ENCODE measurements at regions not wholly inside any gene's neighbourhood (a gene's known extent, or its start where the extent isn't known, plus 50 kb on each side); places are given as distances from the start of the nearest gene placed in this dataset.
A peak's percentile ranks its signal among the peaks of the same experiment; 100 is the strongest.

DNA sequence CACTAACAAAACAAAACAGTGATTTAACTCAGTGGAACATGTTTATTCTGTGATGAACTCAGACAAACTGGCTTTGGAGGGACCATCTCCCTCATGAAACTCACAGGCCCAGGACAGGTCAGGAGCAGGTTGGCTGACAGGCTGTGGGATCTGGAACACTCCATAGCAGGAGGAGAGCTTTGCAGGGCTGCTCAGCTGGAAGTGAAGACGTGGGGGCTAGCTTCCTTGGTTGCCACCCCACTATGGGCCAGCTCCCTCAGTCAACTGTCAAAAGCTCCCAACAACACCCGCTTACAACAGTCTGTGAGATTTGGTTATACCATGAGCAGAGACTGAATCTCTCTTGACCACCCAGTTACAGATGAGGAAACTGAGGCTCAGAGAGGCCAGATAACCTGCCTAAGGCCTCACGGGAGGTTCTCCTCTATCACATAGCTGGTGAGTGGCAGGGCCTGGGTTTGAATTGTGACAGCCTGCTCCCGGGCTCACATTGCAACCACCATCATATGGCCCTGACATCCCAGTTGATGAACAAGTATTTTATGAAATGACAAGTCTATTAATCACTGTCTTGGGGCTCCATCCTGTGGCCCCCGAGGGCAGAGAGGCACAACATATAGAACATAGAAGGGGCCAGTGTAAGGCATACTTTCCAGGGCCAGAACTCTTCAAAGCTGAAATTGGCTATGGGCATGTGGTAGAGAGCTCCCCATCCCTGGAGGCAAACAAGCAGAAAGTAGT, 473.4 kb downstream of the MN1 start:
- DNase-seq: no peak

DNA sequence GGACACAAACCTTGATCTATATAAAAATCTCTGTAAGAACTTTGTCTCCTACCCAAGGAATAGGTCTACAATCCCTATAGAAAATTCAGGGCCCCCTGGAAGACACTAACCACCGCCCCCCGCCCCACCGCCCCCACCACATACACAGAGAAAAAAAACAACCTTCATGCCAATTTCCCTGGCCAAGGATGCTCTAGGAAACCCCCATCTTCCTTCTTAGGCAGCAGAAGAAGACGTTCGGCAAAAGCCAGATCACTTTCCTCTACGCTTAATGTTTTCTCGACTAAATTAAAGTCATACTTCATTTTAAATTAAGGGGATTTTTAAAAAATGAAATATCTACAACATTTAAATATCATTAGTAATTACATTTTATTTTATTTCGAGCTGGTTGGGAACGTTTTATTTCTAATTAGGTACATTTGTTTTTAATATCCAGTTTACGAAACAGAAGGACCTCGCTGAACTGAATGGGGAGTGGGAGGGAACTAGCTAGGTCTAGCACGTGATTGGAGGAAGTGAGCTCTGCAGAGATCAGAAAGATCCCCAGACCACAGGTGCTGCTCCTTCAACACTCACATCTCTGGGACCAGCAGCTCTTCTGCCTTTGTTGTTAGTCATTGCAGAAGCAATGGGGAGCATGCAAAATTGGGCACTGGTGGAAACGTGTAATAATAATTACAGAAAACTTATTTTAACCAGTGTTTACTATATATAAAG, 472.3 kb downstream of the MN1 start:
- no peak for DNase-seq

DNA sequence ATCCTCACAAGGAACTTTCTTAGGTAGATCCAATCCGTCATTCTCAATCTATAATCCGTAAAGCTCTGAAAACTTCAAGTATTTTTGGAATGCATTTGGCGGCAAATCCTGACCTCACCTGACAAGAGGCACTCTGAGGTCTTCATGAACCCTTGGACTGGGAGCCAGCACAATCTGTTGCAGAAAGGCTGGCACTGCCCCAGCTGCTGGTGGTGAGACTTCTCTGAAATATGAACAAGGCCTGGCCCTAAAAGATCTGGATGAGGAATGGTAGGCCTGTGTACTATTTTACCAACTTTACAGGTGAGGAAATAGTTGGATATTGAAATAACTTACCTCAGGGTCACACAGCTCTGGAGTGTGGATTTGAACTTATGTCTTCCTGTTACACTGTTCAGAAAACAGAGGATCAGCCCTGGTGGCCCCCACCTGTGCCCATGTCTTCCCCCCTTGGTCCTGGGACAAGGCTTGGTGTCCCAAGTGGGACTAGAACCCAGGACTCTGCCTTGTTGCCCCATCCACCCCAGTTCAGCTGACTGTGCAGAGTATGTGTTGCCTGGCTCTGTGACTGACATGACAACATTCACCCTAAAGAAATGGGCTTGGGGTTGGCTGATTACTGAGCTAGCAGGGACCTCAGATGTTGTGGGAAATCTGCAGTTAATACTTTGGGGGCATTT, 471.4 kb downstream of the MN1 start:
- no peak for DNase-seq

DNA sequence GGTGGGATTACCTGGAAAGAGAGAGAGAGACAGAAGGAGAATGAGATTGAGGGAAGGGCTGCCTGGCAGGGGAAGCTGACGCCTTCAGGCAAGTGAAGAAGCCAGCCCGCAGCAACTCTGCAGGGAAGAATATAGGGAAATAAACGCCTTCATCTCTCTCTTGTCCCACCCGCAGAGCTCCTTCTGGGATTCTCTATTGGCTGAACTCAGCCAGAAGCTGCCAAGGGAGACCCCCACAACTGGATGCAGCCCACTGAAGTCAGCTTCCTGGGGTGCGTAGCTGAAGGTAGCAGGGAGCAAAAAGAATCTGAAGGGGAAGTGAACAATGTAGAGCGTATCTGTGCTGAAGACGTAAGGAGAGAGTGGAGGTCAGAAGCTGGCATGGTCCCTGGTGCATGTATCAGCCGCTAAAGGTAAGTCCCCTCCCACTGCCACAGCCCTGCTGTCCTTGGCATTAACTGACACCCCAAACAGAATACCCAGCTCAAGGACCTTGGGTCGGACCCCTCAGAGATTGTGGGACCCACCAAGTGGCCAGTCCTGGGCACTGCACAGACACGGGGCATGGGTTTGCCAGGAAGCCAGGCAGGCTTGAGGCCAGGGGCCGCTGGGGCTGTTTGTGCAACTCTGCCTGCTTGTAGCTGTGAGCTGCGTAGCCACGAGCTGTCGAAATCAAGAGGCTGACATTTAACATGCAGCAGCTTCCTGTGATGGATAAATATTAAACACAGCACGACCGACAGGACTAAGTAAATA, 469.9 kb downstream of the MN1 start:
- peak in 32 of 58 donors; percentile 6 to 65 (median 24) for DNase-seq

DNA sequence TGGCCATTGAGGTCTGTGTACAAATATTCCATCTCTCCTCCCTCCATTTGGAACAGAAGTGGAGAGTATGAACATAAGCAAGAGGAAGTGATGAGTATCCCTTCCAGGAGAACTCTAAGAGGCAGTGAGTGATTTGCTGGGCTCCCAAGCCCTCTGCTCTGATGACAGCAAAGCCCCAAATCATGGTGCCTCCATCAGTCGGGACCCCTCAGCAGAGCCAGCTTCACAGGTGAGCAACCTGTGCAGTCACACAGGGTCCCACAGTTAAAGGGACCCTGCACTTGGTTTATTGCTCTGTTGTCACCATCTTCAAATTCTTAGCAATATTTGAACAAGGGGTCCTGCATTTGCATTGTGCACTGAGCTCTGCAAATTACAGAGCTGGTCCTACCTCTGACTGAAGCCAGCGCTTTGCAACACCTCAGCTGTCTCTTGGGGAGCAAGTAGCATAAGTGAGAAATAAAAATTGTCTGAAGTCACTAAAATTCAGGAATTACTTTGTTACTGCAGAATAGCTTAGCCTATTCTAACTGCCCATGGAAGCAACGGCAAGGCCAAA, 466.4 kb downstream of the MN1 start:
- no peak for DNase-seq

DNA sequence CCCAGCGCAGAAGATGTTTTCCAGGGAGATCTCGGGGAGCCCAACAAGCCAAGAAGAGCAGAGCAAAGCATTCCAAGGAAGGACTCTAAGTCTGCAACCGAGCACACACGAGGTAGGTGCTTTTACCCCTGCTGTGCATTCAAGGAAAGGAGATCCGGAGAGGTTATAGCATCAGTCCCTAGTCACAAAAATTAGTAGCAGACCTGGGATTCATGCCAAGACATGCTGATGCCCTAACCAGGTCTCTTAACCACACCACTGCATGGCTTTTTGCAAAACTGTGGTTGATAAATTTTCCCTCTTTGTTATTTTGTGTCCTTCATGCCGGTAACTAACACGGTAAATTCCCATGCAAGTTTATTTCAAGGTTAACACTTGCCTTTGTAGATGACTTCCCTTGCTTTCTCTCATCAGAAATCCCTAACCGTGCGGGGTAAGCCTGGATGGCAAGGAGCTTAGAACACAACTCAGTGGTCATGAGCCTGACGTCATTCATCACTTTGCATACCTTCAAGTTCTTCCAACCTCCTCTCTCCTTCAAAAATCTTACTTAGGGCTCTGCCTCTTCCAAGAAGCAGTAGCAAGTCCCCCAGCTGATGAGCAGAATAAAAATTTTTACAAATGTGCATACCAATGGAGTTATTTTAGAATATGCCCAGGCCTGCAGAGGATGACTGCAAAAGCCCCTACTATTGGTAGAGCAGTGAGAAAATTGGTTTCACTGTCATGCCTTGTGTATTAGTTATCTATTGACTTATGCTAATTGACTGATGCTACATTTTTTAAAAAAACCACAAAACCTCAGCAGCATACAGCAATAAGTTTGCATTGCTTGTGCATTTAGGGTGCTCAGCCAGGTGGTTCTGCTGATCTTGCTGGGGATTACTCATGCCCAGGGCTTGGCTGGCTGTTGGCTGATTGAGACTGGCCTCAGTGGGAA, 465.1 kb downstream of the MN1 start:
- DNase-seq: no peak

DNA sequence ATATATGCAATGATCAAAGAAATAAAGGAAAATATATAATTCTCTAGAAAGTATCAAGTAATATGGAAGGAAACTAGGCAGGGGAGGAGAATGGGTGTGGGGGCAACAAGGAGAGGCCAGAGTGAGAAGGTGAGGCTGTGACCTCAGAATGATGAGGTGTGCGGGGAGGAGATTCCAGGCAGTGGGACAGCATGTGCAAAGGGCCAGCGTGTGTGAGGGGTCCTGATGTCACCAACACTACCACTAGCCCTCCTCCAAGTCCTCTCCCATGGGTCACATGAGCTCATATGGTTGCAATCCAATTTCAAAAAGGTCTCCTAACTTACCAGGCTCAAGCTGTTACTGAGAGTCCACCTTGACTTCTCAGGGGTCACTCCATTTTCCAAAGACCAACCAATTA, 463.9 kb downstream of the MN1 start:
- no peak for DNase-seq

DNA sequence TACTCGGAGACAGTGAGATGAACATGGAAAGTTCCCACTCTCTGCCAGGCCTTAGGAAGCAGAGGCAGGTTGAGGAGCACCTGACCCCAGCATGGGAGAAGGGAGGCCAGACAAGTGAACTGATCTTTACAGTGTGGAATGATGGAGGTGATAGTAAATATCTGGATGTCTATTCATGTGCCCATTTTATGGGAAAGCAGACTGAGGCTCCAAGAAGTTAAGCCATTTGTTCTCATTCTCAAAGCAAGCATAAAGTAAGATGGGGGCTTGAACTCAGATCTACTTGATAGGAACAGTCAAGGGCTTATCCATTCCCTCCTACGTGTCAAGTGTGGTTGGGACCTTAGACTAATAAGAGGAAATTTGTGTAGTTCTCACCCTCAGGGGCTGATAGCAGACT, 461.5 kb downstream of the MN1 start:
- no peak for DNase-seq

DNA sequence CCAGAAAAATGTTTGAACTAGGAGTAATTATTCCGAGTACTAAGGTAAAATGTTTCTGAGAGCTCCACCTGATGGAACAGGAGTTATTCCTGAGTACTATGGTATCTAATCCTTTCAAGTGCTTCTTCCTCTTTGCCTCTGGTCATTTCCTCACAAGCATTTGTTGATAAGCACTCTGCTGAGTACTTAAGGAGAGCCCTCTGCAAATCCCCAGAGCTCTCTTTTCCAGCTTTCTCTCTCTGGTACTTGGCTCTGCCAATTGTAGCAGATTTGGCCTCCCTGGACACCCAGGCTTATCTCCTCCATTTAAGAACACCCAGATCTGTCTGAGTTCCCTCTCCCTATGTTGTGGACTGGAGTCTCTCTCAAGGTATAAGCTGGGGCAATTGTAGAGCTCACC, 457.0 kb downstream of the MN1 start:
- no peak for DNase-seq

DNA sequence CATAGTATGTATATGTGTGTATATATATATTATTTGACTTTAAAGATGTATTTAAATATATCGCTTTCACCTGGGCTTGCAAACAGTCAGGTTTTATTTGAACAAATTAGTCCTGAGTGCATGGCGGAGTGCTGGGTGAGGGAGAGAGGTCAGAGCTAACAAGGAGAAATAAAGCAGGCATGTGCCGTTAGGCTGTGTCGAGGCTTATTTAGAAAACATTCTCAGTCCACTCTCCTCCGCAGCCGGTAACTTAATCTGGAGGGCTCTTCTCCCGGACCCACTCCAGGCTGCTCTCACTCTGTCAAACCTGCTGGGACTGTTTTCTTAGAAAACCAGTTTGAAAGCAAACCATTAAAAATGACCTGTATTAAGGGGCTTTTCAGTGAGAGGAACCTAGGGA, 455.9 kb downstream of the MN1 start:
- DNase-seq: no peak

DNA sequence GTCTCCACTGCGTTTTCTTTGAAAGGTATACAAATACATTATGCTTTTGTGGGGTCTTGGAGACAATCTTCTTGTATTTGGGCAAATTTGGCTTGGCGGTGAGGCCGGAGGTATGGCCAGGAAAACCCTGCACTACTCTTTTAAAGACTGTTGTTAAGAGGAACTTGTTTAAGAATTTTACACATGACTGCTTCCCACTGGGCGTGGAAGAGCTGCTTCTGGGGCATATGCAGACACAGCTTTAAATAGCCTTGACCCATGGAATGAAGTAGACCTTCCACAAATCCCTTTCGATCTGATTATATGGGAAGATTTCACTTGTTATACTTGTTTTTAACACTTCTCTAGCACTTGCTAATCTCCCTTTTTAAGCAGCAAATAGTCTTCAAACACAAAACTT, 453.6 kb downstream of the MN1 start:
- DNase-seq: no peak

DNA sequence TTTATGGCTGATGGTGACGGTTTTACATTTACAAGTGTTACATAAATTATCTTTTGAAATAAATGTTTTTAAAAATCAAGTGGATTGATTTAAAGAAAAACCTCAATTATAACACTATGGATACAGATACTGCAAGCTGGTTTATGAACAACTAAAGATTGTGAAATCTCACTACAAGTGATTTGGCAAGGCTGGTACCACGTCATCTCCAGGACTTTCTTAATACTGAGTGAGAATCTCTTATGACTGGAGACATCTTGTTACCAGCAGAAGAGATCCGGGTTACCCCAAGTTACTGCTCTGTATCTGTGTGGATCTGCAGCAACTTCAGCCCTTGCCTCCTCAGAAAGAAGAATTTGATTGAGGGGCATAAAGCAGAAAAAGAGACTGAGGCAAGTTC, 452.9 kb downstream of the MN1 start:
- DNase-seq: no peak

DNA sequence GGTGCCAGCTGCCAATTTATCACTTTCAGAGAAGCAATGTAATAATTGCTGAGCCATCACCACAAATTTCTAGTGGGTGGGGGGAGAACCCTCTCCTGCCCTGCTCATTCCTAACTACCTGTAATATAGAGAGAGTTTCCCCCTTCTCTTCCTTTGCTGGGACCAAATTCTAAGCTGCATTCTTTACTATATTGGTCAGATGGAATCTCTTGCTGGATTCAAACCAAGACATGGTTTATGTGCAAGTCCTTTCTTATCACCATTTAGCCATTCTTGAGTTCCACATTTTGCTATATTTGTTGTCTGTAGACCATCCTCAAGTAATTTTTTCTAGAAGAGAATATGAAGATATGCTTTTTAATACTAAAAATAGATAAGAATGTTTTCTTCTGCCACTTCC, 452.1 kb downstream of the MN1 start:
- no peak for DNase-seq

DNA sequence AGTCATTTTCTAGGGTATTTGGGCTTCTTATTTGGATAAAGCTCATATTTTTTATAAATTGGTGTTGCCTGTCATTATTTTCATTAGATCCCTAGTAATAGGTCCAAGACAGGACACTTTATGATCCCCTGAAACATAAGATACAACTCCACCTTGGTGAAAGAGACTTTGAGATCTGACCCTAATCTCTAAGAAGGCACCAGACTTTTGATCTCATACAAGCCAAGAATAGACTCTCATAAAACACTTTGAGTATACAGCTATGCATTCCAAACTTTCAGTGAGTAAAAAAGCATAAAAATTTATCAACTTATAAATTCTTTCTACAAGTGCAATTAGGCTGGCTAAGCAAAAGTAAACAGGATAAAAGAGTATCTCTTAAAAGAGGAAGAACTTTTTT, 451.2 kb downstream of the MN1 start:
- no peak for DNase-seq

DNA sequence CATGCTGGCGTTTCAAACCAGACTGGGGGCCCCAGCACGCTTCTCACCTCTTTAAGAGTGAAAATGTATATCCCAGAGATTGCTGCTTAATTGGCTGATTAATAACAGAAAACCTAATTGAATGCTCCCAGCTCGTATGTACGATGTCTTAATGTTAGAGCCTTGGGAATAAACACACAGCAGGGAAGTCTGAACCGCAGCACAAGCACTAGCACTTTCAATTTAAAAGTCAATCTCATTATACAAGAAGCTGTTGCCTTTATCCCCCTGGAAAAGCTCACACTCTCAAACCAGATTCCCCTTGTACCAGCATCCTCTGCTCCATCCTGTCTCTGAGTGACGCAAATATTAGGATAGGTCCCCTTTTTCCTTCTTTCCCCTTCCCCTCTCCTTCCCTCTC, 449.1 kb downstream of the MN1 start:
- no peak for DNase-seq

DNA sequence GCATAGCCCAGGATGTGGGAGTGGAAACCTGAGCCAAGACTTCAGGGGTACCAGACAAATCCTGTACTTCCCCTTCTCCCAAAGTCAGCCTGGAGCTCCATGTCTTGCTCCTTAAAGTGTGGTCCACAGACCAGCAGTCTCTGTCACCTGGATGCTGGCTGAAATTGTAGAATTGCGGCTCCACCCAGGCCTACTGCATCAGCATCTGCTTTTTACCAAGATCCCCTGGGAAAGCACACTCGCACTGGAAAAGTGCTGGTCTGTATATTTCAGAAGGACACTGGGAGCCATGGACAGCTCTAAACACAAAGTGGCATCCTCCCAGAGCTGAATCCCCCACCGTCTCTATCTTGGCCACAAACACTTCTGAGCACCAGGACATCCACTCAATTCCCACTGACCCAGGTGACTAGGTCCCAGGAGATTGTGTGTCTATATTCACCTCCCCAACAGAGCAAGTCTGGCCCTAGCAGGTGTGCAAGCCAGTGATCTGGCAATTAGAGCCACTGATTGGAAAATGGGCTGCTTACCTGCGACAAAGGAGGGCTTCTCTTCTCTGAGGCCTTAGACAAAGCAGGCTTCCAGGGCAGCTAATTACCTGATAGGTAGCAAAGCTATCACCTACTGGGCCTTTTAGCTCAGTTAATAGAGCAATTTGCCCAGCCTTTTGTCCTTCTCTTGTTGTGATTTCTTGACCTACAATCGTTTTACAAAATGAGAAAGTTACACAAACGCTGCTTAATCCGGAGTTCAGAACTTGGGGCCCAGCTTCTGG, 443.3 kb downstream of the MN1 start:
- no peak for DNase-seq

DNA sequence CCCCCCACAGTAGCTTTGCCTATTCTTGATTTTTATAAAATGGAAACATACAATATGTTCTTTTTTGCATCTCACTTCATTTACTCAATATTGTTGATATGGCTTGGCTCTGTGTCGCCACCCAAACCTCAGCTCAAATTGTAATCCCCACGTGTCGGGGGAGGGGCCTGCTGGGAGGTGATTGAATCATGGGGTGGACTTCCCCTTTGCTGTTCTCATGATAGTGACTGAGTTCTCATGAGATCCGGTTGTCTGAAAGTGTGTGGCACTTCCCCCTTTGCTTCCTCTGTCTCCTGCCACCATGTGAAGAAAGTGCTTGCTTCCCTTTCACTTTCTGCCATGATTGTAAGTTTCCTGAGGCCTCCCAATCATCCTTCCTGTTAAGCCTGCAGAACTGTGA, 431.3 kb downstream of the MN1 start:
- DNase-seq: no peak

DNA sequence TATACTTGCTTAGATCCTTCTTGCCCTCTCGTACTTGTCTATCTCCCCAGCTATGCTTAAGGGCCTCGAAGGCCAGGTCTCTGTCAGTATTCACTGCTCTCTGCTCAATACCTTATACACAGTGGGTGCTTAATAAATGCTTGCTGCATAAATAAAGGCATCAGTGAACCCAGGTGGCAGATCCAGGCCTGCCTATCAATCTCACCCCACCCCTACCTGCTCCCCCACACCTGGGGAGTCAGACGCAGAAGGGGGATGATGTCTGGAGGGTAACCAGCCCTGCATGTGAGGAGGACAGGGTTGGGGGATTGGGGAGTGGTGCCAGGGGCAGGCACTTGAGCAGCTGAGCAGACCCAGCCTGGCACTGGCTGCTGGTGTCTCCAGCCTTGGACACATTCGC, 430.6 kb downstream of the MN1 start:
- DNase-seq: no peak

DNA sequence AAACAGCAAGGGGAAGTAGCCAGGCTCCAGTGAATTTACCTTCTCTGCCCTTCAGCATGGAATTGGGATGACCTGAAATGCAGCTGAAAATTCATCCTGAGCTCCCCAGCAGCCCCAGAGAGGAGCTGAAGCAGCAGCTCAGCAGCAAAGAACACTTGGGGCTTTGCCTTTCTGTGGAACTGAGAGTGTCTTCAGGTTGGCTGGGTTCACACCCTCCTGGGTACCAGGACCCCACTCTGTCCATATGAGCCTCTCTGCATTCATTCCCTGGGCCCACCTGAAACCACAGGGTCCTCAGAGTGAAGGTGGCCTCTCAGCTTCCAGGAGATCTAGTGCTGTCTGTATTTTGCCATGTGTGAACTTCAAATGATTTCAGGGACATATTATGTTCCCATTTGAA, 429.2 kb downstream of the MN1 start:
- DNase-seq: no peak
